KMS-11 (cell line): ENCODE measurements at regions not wholly inside any gene's neighbourhood (a gene's known extent, or its start where the extent isn't known, plus 50 kb on each side); places are given as distances from the start of the nearest gene placed in this dataset.

Source experiments
- H2AFZ ChIP-seq: fragments of 200-600 bp; sonication (generic); 2 replicates; pipeline ENCODE4 v1.6.1; 2016; ENCODE audit warnings: antibody characterized with exemption, mixed run types, low read depth
- H3K27ac ChIP-seq: fragments of 200-600 bp; sonication (generic); 2 replicates; pipeline ENCODE4 v1.6.1; 2016; ENCODE audit warnings: mild to moderate bottlenecking, mixed run types
- H3K27me3 ChIP-seq: fragments of 200-600 bp; sonication (generic); 2 replicates; pipeline ENCODE4 v1.6.1; 2017; ENCODE audit warnings: mild to moderate bottlenecking, low read depth, mixed run types, moderate library complexity; ENCODE audit not compliant: insufficient read depth
- H3K36me3 ChIP-seq: fragments of 200-600 bp; sonication (generic); 2 replicates; pipeline ENCODE4 v1.6.1; 2017; ENCODE audit warnings: mild to moderate bottlenecking, mixed run types; ENCODE audit not compliant: insufficient read depth
- H3K4me1 ChIP-seq: fragments of 200-600 bp; sonication (generic); 2 replicates; pipeline ENCODE4 v1.6.1; 2016; ENCODE audit warnings: mild to moderate bottlenecking, low read depth, mixed run types; ENCODE audit not compliant: poor library complexity, severe bottlenecking
- H3K4me2 ChIP-seq: fragments of 200-600 bp; sonication (generic); 2 replicates; pipeline ENCODE4 v1.7.0; 2016; ENCODE audit warnings: mild to moderate bottlenecking, mixed run types
- H3K4me3 ChIP-seq: fragments of 200-600 bp; sonication (generic); IDR thresholded peaks from 2 replicates; pipeline ENCODE4 v1.6.1; 2017; ENCODE audit warnings: low read depth, low read length, mixed read lengths; ENCODE audit not compliant: insufficient read depth
- H3K79me2 ChIP-seq: fragments of 200-600 bp; sonication (generic); 2 replicates; pipeline ENCODE4 v1.6.1; 2016; ENCODE audit warnings: low read depth, mixed run types; ENCODE audit not compliant: insufficient read depth
- H3K9ac ChIP-seq: fragments of 200-600 bp; sonication (generic); 2 replicates; pipeline ENCODE4 v1.6.1; 2016; ENCODE audit warnings: mild to moderate bottlenecking, mixed run types
- H4K20me1 ChIP-seq: fragments of 200-600 bp; sonication (generic); 2 replicates; pipeline ENCODE4 v1.6.1; 2016; ENCODE audit warnings: mild to moderate bottlenecking, mixed run types; ENCODE audit not compliant: insufficient read depth
- CTCF ChIP-seq: fragments of 200-600 bp; sonication (generic); conservative IDR thresholded peaks from 2 replicates; pipeline ENCODE4 v1.6.1; 2017; ENCODE audit warnings: low read depth, mild to moderate bottlenecking, antibody characterized with exemption, low read length, moderate library complexity, mixed read lengths

- Histone ChIP-seq H3K36me3 (no peaks in the 10 kb centered on the region), H3K9ac (no peak overlapping the region), H3K27me3 (no peaks in the 10 kb centered on the region), H3K79me2 (no peaks in the 10 kb centered on the region), H2AFZ (no peak overlapping the region), H4K20me1 (no peaks in the 10 kb centered on the region), H3K4me2 (no peak overlapping the region), H3K4me3 (no peak overlapping the region), H3K4me1 (no peaks in the 10 kb centered on the region), H3K27ac (no peak overlapping the region)
- TF ChIP-seq CTCF = no peak
Observed at GRCh38 chr4:138639018-138639741, 376.4 kb upstream of the NOCT start.

DNA sequence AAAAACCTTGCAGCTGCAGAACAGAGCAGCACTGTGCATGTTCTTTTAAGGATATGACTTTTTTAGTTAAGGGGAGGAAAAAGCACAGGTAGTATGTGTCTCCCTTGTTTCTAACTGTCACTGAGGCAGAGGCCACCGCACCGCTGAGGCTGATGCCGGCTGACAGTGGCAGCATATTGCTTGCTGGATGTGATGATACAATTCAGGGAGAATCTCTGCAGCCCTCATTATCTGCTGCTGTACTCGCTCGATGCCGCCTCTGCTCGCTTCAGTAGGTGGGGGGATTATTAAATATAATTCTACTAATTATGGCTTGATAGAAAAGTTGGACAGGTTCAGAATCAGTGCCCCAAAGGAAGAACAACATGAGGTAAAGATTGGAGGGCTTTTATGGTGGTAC is 378.8 kb upstream of the NOCT start:
- no peak for TF ChIP-seq CTCF
- H3K27ac ChIP-seq = no peak overlapping the region

GRCh38 chr4:138634915-138635314 is 380.7 kb upstream of the NOCT start:
- no peak for TF ChIP-seq CTCF
- Histone ChIP-seq H4K20me1 (no peaks in the 10 kb centered on the region), H3K4me1 (no peaks in the 10 kb centered on the region), H2AFZ (no peak overlapping the region), H3K79me2 (no peaks in the 10 kb centered on the region), H3K9ac (no peak overlapping the region), H3K27ac (no peak overlapping the region), H3K4me2 (no peak overlapping the region), H3K36me3 (no peaks in the 10 kb centered on the region), H3K27me3 (no peaks in the 10 kb centered on the region), H3K4me3 (no peak overlapping the region)

More for the DNA sequence above, 378.8 kb upstream of the NOCT start:
- H3K27me3 ChIP-seq = no peaks in the 10 kb centered on the region
- no peak overlapping the region for H3K9ac ChIP-seq
- no peak overlapping the region for H3K4me2 ChIP-seq
- no peaks in the 10 kb centered on the region for H3K36me3 ChIP-seq
- no peak overlapping the region for H2AFZ ChIP-seq
- H3K4me3 ChIP-seq = no peak overlapping the region
- H3K4me1 ChIP-seq = no peaks in the 10 kb centered on the region
- no peaks in the 10 kb centered on the region for H3K79me2 ChIP-seq
- no peaks in the 10 kb centered on the region for H4K20me1 ChIP-seq

- H3K36me3 ChIP-seq = no peaks in the 10 kb centered on the region
- TF ChIP-seq CTCF = no peak
- no peak overlapping the region for H3K27ac ChIP-seq
- no peaks in the 10 kb centered on the region for H3K79me2 ChIP-seq
- H3K4me2 ChIP-seq = no peak overlapping the region
- no peak overlapping the region for H3K9ac ChIP-seq
- no peak overlapping the region for H3K4me3 ChIP-seq
- no peaks in the 10 kb centered on the region for H3K27me3 ChIP-seq
- no peaks in the 10 kb centered on the region for H4K20me1 ChIP-seq
- H3K4me1 ChIP-seq = no peaks in the 10 kb centered on the region
- no peak overlapping the region for H2AFZ ChIP-seq
Observed at GRCh38 chr4:138633580-138633904, 382.0 kb upstream of the NOCT start.
